K562 (cell line): ENCODE measurements at regions not wholly inside any gene's neighbourhood (a gene's known extent, or its start where the extent isn't known, plus 50 kb on each side); places are given as distances from the start of the nearest gene placed in this dataset.

Experiments used
- ATAC-seq: fragments of 200-7000 bp; cut with Tn5 transposase; 3 replicates; pipeline ENCODE4 v1.9.1; 2020; ENCODE audit warnings: moderate library complexity
- BruUV-seq: library from RNA; stranded (reverse); fragments of 400-500 nt; replicated peaks from 2 replicates; lab custom pipeline; 2021; lab: Mats Ljungman, UMichigan
- CTCF ChIA-PET: fragments of 300-600 bp; formaldehyde crosslinking; extraction: SDS; loops from one replicate; lab custom pipeline; 2021; ENCODE audit warnings: low intra/inter-chr PET ratio; lab: Yijun Ruan, JAX
- POLR2A ChIA-PET: fragments of 300-600, 350-650 bp; sonication (Branson Sonifier 250); formaldehyde crosslinking; extraction: SDS; loops from one replicate; lab custom pipeline; 2021; ENCODE audit warnings: antibody characterized with exemption, inconsistent platforms; lab: Yijun Ruan, JAX
- DNase-seq, 4 experiments: peaks; one replicate each; pipeline versions ENCODE4 v3.0.0 to v3.0.0-alpha.2; 2011 to 2018; ENCODE audit warnings: low spot score in 3 of 4, mixed read lengths in 3 of 4; ENCODE audit errors: extremely low read depth in 1 of 4
- FAIRE-seq: peaks from 2 replicates; lab custom pipeline; 2011; peaks lifted over from hg19 to GRCh38; lab: Jason Lieb, UNC
- H2AFZ ChIP-seq: 2 replicates; pipeline ENCODE4 v1.6.0; 2011; ENCODE audit warnings: low read depth, low read length, control low read depth, inconsistent platforms
- H3K27ac ChIP-seq: fragments of 200-600 bp; 3 replicates; pipeline ENCODE4 v1.8.0; 2011; ENCODE audit warnings: low read depth, mild to moderate bottlenecking, control low read depth, inconsistent platforms, low read length, moderate library complexity, mixed read lengths; ENCODE audit errors: extremely low read depth
- H3K27me3 ChIP-seq, 2 experiments: fragments of 300-600 bp in 1 of 2; 2 replicates in 1 of 2; 3 replicates in 1 of 2; pipeline versions ENCODE4 v1.6.0 to v1.8.0; 2011; ENCODE audit warnings: inconsistent platforms in 2 of 2, low read length in 2 of 2, mild to moderate bottlenecking in 1 of 2, mixed read lengths in 1 of 2, moderate library complexity in 1 of 2; ENCODE audit not compliant: control insufficient read depth in 2 of 2, insufficient read depth in 2 of 2
- H3K36me3 ChIP-seq: fragments of 300-600 bp; 3 replicates; pipeline ENCODE4 v1.8.0; 2011; ENCODE audit warnings: mild to moderate bottlenecking, low read length, inconsistent platforms; ENCODE audit not compliant: control insufficient read depth, insufficient read depth
- H3K4me1 ChIP-seq, 2 experiments: fragments of 200-600 bp in 1 of 2; replicated peaks in 1 of 2; 2 replicates in 1 of 2; 3 replicates in 1 of 2; pipeline versions ENCODE4 v1.5.1 to v1.8.0; 2011; ENCODE audit warnings: inconsistent platforms in 2 of 2, low read length in 2 of 2, mild to moderate bottlenecking in 1 of 2, mixed read lengths in 1 of 2, moderate library complexity in 1 of 2; ENCODE audit not compliant: control insufficient read depth in 2 of 2, insufficient read depth in 2 of 2
- H3K4me2 ChIP-seq: 2 replicates; pipeline ENCODE4 v1.6.1; 2011; ENCODE audit warnings: low read length, control low read depth, inconsistent platforms, mixed read lengths; ENCODE audit not compliant: insufficient read depth
- H3K4me3 ChIP-seq: fragments of 200-600 bp; sonication (generic), shearing (Covaris generic); 2 replicates; pipeline ENCODE4 v1.5.1; 2016; ENCODE audit warnings: control low read depth, inconsistent platforms
- H3K79me2 ChIP-seq: fragments of 200-600 bp; 3 replicates; pipeline ENCODE4 v1.8.0; 2011; ENCODE audit warnings: low read length, inconsistent platforms; ENCODE audit not compliant: control insufficient read depth, insufficient read depth
- H3K9ac ChIP-seq, 2 experiments: 2 replicates each; pipeline versions ENCODE4 v1.6.0 to v1.6.1; 2011; ENCODE audit warnings: low read depth in 2 of 2, low read length in 2 of 2, control low read depth in 1 of 2, inconsistent platforms in 1 of 2, mild to moderate bottlenecking in 1 of 2, mixed read lengths in 1 of 2; ENCODE audit not compliant: insufficient read depth in 1 of 2
- H3K9me1 ChIP-seq: one replicate; pipeline ENCODE4 v1.6.0; 2011; ENCODE audit warnings: inconsistent platforms, mild to moderate bottlenecking, low read length, moderate library complexity; ENCODE audit not compliant: control insufficient read depth, insufficient read depth
- H3K9me3 ChIP-seq: replicated peaks from 2 replicates; pipeline ENCODE4 v1.5.1; 2011; ENCODE audit warnings: low read depth, low read length, inconsistent platforms; ENCODE audit not compliant: control insufficient read depth, insufficient read depth
- H4K20me1 ChIP-seq: replicated peaks from 2 replicates; pipeline ENCODE4 v1.6.1; 2011; ENCODE audit warnings: low read length, inconsistent platforms, mixed read lengths; ENCODE audit not compliant: control insufficient read depth, insufficient read depth
- DPF2 ChIP-seq: fragments of 450-650 bp; IDR thresholded peaks from 2 replicates; pipeline ENCODE4 v1.6.1; 2016
- E2F8 ChIP-seq: fragments of 450-650 bp; IDR thresholded peaks from 2 replicates; pipeline ENCODE4 v1.7.1; 2018; ENCODE audit warnings: mild to moderate bottlenecking, low read depth; ENCODE audit not compliant: partially characterized antibody
- EWSR1 ChIP-seq: fragments of 450-650 bp; IDR thresholded peaks from 2 replicates; pipeline ENCODE4 v1.6.1; 2018; ENCODE audit warnings: borderline replicate concordance, mild to moderate bottlenecking, low read depth, moderate library complexity; ENCODE audit not compliant: partially characterized antibody
- GATAD2A ChIP-seq: fragments of 450-650 bp; IDR thresholded peaks from 2 replicates; pipeline ENCODE4 v1.6.1; 2017
- HEY1 ChIP-seq: fragments of 250-450 bp; sonication (Bioruptor Pico); IDR thresholded peaks from 2 replicates; pipeline ENCODE4 v1.5.0; 2020; ENCODE audit warnings: mild to moderate bottlenecking, moderate library complexity, borderline replicate concordance
- KLF1 ChIP-seq: fragments of 450-650 bp; IDR thresholded peaks from 2 replicates; pipeline ENCODE4 v1.6.1; 2016; ENCODE audit warnings: missing genetic modification characterization, missing compliant biosample characterization
- MLLT1 ChIP-seq, 2 experiments: fragments of 450-650 bp; IDR thresholded peaks; 2 replicates each; pipeline ENCODE4 v1.6.1; 2016
- MYC ChIP-seq, 2 experiments: fragments of 250-450 bp in 1 of 2; sonication (Bioruptor Pico) in 1 of 2; IDR thresholded peaks; 2 replicates each; pipeline versions ENCODE4 v1.5.1 to v1.6.1; 2012 to 2021; ENCODE audit warnings: low read depth in 2 of 2, borderline replicate concordance in 1 of 2, improper control_type of control experiment in 1 of 2, low read length in 1 of 2, mild to moderate bottlenecking in 1 of 2, moderate library complexity in 1 of 2
- NFIC ChIP-seq: fragments of 450-650 bp; IDR thresholded peaks from 2 replicates; pipeline ENCODE4 v1.6.1; 2017; ENCODE audit warnings: mild to moderate bottlenecking, inconsistent platforms
- NR1H2 ChIP-seq: sonication (generic); formaldehyde crosslinking; IDR thresholded peaks from 2 replicates; pipeline ENCODE4 v1.4.0; 2020; ENCODE audit warnings: mild to moderate bottlenecking, missing genetic modification reagents
- PHB2 ChIP-seq: fragments of 450-650 bp; IDR thresholded peaks from 2 replicates; pipeline ENCODE4 v1.6.1; 2017; ENCODE audit warnings: low read depth
- RBM25 ChIP-seq: fragments of 200-400 bp; formaldehyde crosslinking; IDR thresholded peaks from 2 replicates; pipeline ENCODE4 v1.6.1; 2018; ENCODE audit warnings: low read length, low read depth, moderate library complexity; ENCODE audit not compliant: severe bottlenecking
- SMARCA5 ChIP-seq: fragments of 450-650 bp; IDR thresholded peaks from 2 replicates; pipeline ENCODE4 v1.6.1; 2016
- XRCC5 ChIP-seq: fragments of 200-400 bp; formaldehyde crosslinking; IDR thresholded peaks from 2 replicates; pipeline ENCODE4 v1.6.1; 2017; ENCODE audit warnings: low read depth, mild to moderate bottlenecking, low read length
- ZNF253 ChIP-seq: fragments of 250-450 bp; sonication (Bioruptor Pico); conservative IDR thresholded peaks from 2 replicates; pipeline ENCODE4 v1.6.1; 2021; ENCODE audit warnings: mild to moderate bottlenecking
- ZNF518B ChIP-seq: fragments of 250-450 bp; sonication (Bioruptor Pico); IDR thresholded peaks from 2 replicates; pipeline ENCODE4 v1.5.0; 2021; ENCODE audit warnings: mild to moderate bottlenecking, moderate library complexity
- ZNF644 ChIP-seq: fragments of 200-800 bp; sonication (Bioruptor generic); IDR thresholded peaks from 2 replicates; pipeline ENCODE4 v1.6.1; 2016; ENCODE audit warnings: low read depth, missing genetic modification characterization, missing compliant biosample characterization
- WGBS: fragments of 100-300 bp; shearing (Covaris generic); methylation state at CpG from one replicate; pipeline ENCODE4 v1.1.6; 2016; ENCODE audit warnings: low coverage, mixed read lengths; ENCODE audit not compliant: insufficient coverage; ENCODE audit errors: missing lambda C conversion rate; 5-methylcytosine and 5-hydroxymethylcytosine counted together
- in situ Hi-C: fragments of 300-500 bp; cut with MboI; formaldehyde crosslinking; loops from 4 replicates; pipeline ENCODE4 v1.15.0; 2018; ENCODE audit warnings: inconsistent platforms, mixed read lengths
- intact Hi-C: fragments of 100-400 bp; cut with micrococcal nuclease; formaldehyde crosslinking; loops from 2 replicates; pipeline ENCODE4 v1.14.2; 2022

- peaks cover 22 to 67% of the 10 kb centered on the region in 2 experiments for H3K27me3 ChIP-seq
- no peak overlapping the region for H3K27ac ChIP-seq
- H3K4me2 ChIP-seq = no peak overlapping the region
- no peaks in the 10 kb centered on the region for H3K36me3 ChIP-seq
- H3K9me1 ChIP-seq = no peaks in the 10 kb centered on the region
- intact Hi-C loops = no loop called here
- no peaks in the 10 kb centered on the region for H4K20me1 ChIP-seq
- no peak for FAIRE-seq
- no peak overlapping the region for H3K4me3 ChIP-seq
- no peak for DNase-seq
- H3K4me1 ChIP-seq = no peaks in the 10 kb centered on the region; a peak in 1 of 5 replicates
- CTCF ChIA-PET = interaction anchor here (0.7 kb wide), 1 partner anchor 14 kb away, joined by 4 read pairs; no protein-coding TSS in a partner anchor
- H3K9me3 ChIP-seq = no peaks in the 10 kb centered on the region
- BruUV-seq = no TSS peak
- in situ Hi-C loops = no loop called here
- no peak overlapping the region for H3K9ac ChIP-seq
- POLR2A ChIA-PET = interaction anchor here (0.6 kb wide), 1 partner anchor 20 kb away, joined by 3 read pairs; no protein-coding TSS in a partner anchor
- no peak overlapping the region for H2AFZ ChIP-seq
- 0% methylated on average over 3 of the region's 3 CpGs for WGBS
- ATAC-seq = no peak
- no peaks in the 10 kb centered on the region for H3K79me2 ChIP-seq
- TF ChIP-seq SMARCA5 (no peak), KLF1 (tag) (no peak), HEY1 (CRISPR knock-in tag) (no peak), ZNF518B (CRISPR knock-in tag) (no peak), EWSR1 (no peak), PHB2 (no peak), GATAD2A (no peak), NFIC (no peak), MLLT1 (IDR thresholded peaks at IDR 0.05) (no peak), NR1H2 (CRISPR knock-in tag) (no peak), E2F8 (no peak), RBM25 (no peak), ZNF253 (CRISPR knock-in tag) (no peak), ZNF644 (no peak), DPF2 (no peak), XRCC5 (no peak), MYC (IDR thresholded peaks at IDR 0.05; ENCODE audit: low read depth, low read length) (no peak), MYC (CRISPR knock-in tag; IDR thresholded peaks at IDR 0.05; ENCODE audit: borderline replicate concordance, low read depth) (no peak)
Observed at GRCh38 chr10:3263082-3263481, 90.5 kb upstream of the PITRM1 start.
